HFF-Myc (cell line): ENCODE measurements at regions not wholly inside any gene's neighbourhood (a gene's known extent, or its start where the extent isn't known, plus 50 kb on each side); places are given as distances from the start of the nearest gene placed in this dataset.

Experiments
- DNase-seq: peaks from one replicate; pipeline ENCODE4 v3.0.0-alpha.2; 2011; ENCODE audit warnings: low read depth; ENCODE audit errors: extremely low read depth
- H3K4me3 ChIP-seq: replicated peaks from 2 replicates; pipeline ENCODE4 v1.5.1; 2011; ENCODE audit warnings: low read depth, mild to moderate bottlenecking, control low read depth, low read length
- TF ChIP-seq, protein P1 (sequence below): IDR thresholded peaks from 2 replicates; pipeline ENCODE4 v1.5.1; 2012; ENCODE audit warnings: mild to moderate bottlenecking, low read depth, low read length, control low read depth; ENCODE audit errors: missing control alignments

DNA sequence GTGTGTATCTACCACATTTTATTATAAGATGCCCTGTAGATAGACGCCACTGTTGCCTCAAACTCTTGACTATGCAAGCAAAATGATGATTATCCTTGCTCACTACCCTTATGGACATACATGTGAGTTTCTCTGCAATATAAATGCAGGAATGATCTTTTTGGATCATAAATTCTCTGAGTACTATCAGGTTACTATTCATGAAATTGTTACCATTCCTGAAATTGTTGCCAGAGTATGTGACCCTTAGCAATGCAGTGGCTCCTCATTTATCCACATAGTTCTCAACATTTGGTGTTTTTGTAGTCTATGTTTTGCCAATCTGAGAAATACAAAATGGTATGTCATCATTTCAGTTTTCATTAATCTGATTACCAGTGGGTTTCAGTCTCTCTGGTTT is 166.2 kb upstream of the FAM3C start:
- no peak overlapping the region for H3K4me3 ChIP-seq
- TF ChIP-seq, protein P1, sequence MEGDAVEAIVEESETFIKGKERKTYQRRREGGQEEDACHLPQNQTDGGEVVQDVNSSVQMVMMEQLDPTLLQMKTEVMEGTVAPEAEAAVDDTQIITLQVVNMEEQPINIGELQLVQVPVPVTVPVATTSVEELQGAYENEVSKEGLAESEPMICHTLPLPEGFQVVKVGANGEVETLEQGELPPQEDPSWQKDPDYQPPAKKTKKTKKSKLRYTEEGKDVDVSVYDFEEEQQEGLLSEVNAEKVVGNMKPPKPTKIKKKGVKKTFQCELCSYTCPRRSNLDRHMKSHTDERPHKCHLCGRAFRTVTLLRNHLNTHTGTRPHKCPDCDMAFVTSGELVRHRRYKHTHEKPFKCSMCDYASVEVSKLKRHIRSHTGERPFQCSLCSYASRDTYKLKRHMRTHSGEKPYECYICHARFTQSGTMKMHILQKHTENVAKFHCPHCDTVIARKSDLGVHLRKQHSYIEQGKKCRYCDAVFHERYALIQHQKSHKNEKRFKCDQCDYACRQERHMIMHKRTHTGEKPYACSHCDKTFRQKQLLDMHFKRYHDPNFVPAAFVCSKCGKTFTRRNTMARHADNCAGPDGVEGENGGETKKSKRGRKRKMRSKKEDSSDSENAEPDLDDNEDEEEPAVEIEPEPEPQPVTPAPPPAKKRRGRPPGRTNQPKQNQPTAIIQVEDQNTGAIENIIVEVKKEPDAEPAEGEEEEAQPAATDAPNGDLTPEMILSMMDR = no peak
- no peak for DNase-seq

DNA sequence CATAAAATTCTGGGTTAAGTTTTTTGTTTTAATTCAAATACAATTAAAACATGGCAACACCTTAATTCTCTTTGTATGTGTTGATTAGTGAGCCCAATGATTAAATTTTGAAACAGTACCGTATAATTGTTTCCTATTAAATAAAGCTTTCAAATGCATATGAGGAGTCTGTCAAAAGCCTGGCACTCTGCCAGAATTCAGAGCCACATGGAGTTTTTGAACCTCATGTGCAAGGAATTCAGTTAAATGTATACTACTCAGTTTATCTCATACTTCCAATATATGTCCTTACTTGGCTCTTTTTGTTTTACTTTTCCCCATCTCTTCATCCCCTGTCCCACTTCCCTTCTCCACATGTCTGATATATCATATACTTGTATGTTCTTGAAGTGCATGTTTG is 165.6 kb upstream of the FAM3C start:
- no peak overlapping the region for H3K4me3 ChIP-seq
- no peak for DNase-seq
- TF ChIP-seq, protein P1 = no peak

DNA sequence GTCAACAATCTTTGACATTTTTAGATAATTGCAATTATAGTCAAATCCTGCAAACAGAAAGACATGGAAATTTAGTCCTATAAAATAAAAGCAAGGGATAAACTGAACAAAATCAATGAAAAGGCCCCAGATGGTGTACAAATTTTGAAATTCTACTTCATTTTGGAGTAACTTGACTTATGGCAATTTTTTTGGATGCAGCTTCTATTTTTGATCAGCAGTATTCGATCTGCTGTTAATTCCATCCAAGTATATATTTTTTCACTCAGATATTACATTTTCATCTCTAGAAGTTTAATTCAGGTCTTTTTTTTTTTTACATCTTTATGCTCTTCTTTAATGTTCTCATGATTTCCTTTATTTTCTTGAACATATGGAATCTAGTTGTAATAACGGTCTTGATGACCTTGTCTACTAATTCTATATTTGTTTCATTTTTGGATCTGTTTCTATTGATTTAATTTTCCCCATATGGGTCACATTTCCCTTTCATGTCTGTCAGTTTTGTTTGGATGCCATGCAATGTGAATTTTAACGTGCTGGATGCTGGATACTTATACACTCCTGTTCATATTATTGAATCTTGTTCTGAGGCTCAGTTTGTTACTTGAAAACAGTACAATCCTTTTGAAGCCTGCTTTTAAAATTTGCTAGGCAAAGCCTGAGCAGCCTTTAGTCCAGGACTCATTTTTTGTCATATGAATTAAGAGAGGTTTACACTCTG is 164.3 kb upstream of the FAM3C start:
- TF ChIP-seq, protein P1 = no peak
- DNase-seq = no peak
- no peak overlapping the region for H3K4me3 ChIP-seq

- TF ChIP-seq, protein P1 = no peak
- DNase-seq = no peak
- no peak overlapping the region for H3K4me3 ChIP-seq
Observed at GRCh38 chr7:121558288-121558687, 162.2 kb upstream of the FAM3C start.

DNA sequence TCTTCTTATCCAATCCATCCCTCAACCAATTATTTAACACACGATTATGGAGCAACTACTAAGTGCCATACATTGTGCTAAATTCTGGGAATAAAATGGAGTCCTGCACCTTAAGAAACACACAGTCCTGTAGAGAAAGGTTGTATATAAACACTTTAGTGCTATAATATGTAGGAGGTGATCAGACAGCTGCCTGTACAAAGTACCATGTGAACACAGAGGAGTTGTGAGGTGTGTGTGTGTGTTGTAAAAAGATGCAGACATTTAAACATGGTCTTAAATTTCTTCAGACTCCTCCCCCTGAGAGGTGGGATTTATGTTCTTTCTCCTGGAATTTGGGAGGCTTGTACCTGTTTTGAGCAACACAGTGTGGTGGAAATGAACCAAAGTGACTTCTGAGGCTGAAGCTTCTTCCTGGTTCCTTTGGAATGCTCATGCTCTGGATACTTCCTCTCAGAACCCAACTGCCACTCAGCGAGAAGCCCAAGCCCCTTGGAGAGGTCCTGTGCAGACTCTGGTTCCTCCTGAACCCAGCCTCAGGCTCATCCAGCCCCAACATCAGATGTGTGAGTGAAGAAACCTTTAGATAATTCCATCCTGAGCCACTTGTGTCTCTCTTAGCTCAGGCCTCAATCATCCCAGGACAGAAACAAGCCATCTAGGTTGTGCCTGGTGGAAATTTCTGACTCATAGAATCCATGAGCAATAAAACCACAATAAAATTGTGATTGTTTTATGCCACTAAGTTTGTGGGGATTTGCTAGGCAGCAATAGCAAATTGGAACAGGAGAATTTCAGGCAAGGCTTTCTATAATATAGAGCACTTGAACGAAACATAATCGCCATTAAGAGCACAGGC is 161.2 kb upstream of the FAM3C start:
- TF ChIP-seq, protein P1 = no peak
- no peak for DNase-seq
- no peak overlapping the region for H3K4me3 ChIP-seq

- no peak overlapping the region for H3K4me3 ChIP-seq
- TF ChIP-seq, protein P1 = no peak
- DNase-seq = no peak
Observed at GRCh38 chr7:121555558-121555957, 159.4 kb upstream of the FAM3C start.
